Progenitor cell of endocrine pancreas (in vitro differentiated cells): ENCODE measurements at regions not wholly inside any gene's neighbourhood (a gene's known extent, or its start where the extent isn't known, plus 50 kb on each side); places are given as distances from the start of the nearest gene placed in this dataset.
"Not testable (repeated sequence)": the region's sequence is repeated elsewhere in the genome, so short reads cannot be mapped to it uniquely, and the experiment has no call there.

Experiments
- DNase-seq: peaks from one replicate; pipeline ENCODE4 v3.0.0; 2021; ENCODE audit warnings: low spot score; ENCODE audit not compliant: unreplicated experiment
- H3K27ac Mint-ChIP-seq: 2 replicates; pipeline ENCODE4 v1.8.0; 2021; ENCODE audit warnings: mild to moderate bottlenecking, moderate library complexity, mixed read lengths
- H3K27me3 Mint-ChIP-seq: 2 replicates; pipeline ENCODE4 v1.8.0; 2021; ENCODE audit warnings: mixed read lengths
- H3K36me3 Mint-ChIP-seq: 2 replicates; pipeline ENCODE4 v1.8.0; 2022; ENCODE audit warnings: mixed read lengths; ENCODE audit not compliant: insufficient read depth
- H3K4me1 Mint-ChIP-seq: 2 replicates; pipeline ENCODE4 v1.8.0; 2021; ENCODE audit warnings: low read depth, mixed read lengths
- H3K4me3 Mint-ChIP-seq: 2 replicates; pipeline ENCODE4 v1.8.0; 2021; ENCODE audit warnings: low read depth, mild to moderate bottlenecking, moderate library complexity, mixed read lengths
- H3K9me3 Mint-ChIP-seq: 2 replicates; pipeline ENCODE4 v1.8.0; 2021; ENCODE audit warnings: low read depth, mixed read lengths
- TF ChIP-seq, protein P1 (sequence below): fragments of 200-600 bp; sonication (generic); IDR thresholded peaks from one replicate; pipeline ENCODE4 v1.5.0; 2021; ENCODE audit warnings: antibody characterized with exemption, mild to moderate bottlenecking; ENCODE audit not compliant: unreplicated experiment

- no peak for DNase-seq
- no peaks in the 10 kb centered on the region for H3K9me3 Mint-ChIP-seq
- no peaks in the 10 kb centered on the region for H3K36me3 Mint-ChIP-seq
- H3K27ac Mint-ChIP-seq = no peak overlapping the region
- no peak overlapping the region for H3K4me3 Mint-ChIP-seq
- TF ChIP-seq, protein P1, sequence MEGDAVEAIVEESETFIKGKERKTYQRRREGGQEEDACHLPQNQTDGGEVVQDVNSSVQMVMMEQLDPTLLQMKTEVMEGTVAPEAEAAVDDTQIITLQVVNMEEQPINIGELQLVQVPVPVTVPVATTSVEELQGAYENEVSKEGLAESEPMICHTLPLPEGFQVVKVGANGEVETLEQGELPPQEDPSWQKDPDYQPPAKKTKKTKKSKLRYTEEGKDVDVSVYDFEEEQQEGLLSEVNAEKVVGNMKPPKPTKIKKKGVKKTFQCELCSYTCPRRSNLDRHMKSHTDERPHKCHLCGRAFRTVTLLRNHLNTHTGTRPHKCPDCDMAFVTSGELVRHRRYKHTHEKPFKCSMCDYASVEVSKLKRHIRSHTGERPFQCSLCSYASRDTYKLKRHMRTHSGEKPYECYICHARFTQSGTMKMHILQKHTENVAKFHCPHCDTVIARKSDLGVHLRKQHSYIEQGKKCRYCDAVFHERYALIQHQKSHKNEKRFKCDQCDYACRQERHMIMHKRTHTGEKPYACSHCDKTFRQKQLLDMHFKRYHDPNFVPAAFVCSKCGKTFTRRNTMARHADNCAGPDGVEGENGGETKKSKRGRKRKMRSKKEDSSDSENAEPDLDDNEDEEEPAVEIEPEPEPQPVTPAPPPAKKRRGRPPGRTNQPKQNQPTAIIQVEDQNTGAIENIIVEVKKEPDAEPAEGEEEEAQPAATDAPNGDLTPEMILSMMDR = no peak
- H3K27me3 Mint-ChIP-seq = peaks cover 15% of the 10 kb centered on the region
- peaks cover 9% of the 10 kb centered on the region for H3K4me1 Mint-ChIP-seq
These were observed 859.9 kb downstream of the KCNJ2 start for GRCh38 chr17:71029246-71029645.

GRCh38 chr17:71031286-71031685 lies 862.0 kb downstream of the KCNJ2 start:
- not testable (repeated sequence) for H3K4me3 Mint-ChIP-seq, DNase-seq, H3K36me3 Mint-ChIP-seq, H3K9me3 Mint-ChIP-seq, H3K27ac Mint-ChIP-seq, H3K4me1 Mint-ChIP-seq, H3K27me3 Mint-ChIP-seq

GRCh38 chr17:71032746-71033273 lies 863.5 kb downstream of the KCNJ2 start:
- H3K4me1 Mint-ChIP-seq = peaks cover 7% of the 10 kb centered on the region
- TF ChIP-seq, protein P1 = no peak
- no peak for DNase-seq
- no peaks in the 10 kb centered on the region for H3K36me3 Mint-ChIP-seq
- H3K27me3 Mint-ChIP-seq = peaks cover 8% of the 10 kb centered on the region
- H3K27ac Mint-ChIP-seq = no peak overlapping the region
- no peak overlapping the region for H3K4me3 Mint-ChIP-seq
- H3K9me3 Mint-ChIP-seq = no peaks in the 10 kb centered on the region

- Mint-ChIP-seq H3K9me3 (no peaks in the 10 kb centered on the region), H3K27me3 (peaks cover 11% of the 10 kb centered on the region), H3K27ac (no peak overlapping the region), H3K36me3 (no peaks in the 10 kb centered on the region), H3K4me1 (peaks cover 7% of the 10 kb centered on the region), H3K4me3 (no peak overlapping the region)
- no peak for DNase-seq
- TF ChIP-seq, protein P1 = no peak
These were observed 864.0 kb downstream of the KCNJ2 start for GRCh38 chr17:71033336-71033735.

DNA sequence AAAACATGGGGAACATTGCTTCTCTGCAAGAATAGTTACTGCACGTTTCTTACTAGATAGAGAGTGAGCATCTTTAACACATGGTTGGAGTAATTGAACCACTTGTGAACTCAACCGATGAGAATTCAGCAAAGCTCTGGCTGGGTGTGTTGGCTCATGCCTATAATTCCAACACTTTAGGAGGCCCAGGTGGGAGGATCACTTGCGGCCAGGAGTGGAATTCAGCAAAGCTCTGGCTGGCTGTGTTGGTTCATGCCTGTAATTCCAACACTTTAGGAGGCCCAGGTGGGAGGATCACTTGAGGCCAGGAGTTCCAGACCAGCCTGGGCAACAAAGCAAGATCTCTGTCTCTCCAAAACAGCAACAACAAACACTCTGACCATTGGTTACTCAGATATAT lies 865.9 kb downstream of the KCNJ2 start:
- H3K27me3 Mint-ChIP-seq = peaks cover 16% of the 10 kb centered on the region
- TF ChIP-seq, protein P1 = no peak
- no peak overlapping the region for H3K4me3 Mint-ChIP-seq
- H3K36me3 Mint-ChIP-seq = no peaks in the 10 kb centered on the region
- peaks cover 7% of the 10 kb centered on the region for H3K4me1 Mint-ChIP-seq
- H3K9me3 Mint-ChIP-seq = no peaks in the 10 kb centered on the region
- no peak for DNase-seq
- no peak overlapping the region for H3K27ac Mint-ChIP-seq

GRCh38 chr17:71037386-71037785 lies 868.1 kb downstream of the KCNJ2 start:
- H3K27ac Mint-ChIP-seq = no peak overlapping the region
- DNase-seq = no peak
- no peaks in the 10 kb centered on the region for H3K36me3 Mint-ChIP-seq
- no peaks in the 10 kb centered on the region for H3K9me3 Mint-ChIP-seq
- peaks cover 16% of the 10 kb centered on the region for H3K27me3 Mint-ChIP-seq
- peaks cover 7% of the 10 kb centered on the region for H3K4me1 Mint-ChIP-seq
- TF ChIP-seq, protein P1 = no peak
- H3K4me3 Mint-ChIP-seq = no peak overlapping the region
